ENCODE measurements at regions not wholly inside any gene's neighbourhood (a gene's known extent, or its start where the extent isn't known, plus 50 kb on each side); places are given as distances from the start of the nearest gene placed in this dataset.

DNA sequence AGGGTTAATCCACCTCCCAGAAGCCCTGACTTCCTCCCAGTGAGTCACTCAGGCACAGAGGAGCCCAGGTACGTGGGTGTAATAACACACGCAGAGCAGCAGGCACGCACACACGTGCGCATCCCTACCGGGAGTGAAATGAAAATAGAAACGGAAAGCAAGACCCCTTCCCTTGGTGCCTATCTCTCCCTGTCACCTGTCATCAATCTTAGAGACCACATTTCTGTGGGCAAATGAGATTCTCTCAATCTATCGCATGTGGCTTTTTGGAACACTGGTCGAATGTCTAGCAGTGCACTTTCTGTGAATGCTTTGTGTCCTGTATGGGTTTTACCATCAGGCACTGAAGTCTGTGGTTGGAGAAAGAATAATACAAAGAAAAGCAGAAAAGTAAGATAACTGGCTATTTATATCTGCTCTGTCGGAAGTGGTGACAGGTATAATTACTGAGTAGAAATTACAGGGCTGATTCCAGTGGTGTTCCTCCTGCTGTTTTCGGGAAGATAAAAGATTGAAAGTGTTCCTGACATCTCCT lies 137.7 kb upstream of the GRIA1 start:
- peak; percentile 13 for DNase-seq (ENCODE audit: low spot score)
- TF ChIP-seq, protein P1, sequence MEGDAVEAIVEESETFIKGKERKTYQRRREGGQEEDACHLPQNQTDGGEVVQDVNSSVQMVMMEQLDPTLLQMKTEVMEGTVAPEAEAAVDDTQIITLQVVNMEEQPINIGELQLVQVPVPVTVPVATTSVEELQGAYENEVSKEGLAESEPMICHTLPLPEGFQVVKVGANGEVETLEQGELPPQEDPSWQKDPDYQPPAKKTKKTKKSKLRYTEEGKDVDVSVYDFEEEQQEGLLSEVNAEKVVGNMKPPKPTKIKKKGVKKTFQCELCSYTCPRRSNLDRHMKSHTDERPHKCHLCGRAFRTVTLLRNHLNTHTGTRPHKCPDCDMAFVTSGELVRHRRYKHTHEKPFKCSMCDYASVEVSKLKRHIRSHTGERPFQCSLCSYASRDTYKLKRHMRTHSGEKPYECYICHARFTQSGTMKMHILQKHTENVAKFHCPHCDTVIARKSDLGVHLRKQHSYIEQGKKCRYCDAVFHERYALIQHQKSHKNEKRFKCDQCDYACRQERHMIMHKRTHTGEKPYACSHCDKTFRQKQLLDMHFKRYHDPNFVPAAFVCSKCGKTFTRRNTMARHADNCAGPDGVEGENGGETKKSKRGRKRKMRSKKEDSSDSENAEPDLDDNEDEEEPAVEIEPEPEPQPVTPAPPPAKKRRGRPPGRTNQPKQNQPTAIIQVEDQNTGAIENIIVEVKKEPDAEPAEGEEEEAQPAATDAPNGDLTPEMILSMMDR (IDR thresholded peaks at IDR 0.05; ENCODE audit: extremely low read depth, missing control alignments) = no peak

DNA sequence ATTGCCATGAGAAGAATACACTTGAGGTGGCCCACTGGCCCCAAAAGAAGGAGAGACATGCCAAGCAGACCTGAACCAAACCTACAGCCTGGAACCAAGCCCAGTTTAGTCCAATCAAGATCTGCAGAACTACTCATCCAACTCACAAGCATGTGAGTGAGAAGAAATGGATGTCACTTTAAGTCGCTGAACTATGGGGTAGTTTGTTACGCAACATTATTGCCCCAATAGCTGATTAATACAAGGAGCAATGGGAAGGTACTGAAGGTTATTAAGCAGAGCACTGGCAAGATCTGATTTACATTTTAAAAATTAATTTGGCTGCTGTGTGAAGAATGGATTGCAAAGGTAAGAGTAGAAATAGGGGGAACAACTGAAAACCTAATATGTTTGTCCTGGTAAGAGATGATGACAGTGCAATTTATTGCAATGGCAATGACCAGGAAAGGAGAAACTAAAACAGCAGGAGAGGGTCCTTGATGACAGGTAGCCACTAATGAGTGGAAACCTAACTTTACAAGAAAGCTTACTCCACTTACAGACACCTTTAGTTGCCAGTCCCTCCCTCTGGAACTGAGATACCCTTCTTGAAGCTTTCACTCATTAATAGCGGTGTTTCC lies 132.9 kb upstream of the GRIA1 start:
- DNase-seq (ENCODE audit: low spot score) = no peak
- TF ChIP-seq, protein P1 (IDR thresholded peaks at IDR 0.05; ENCODE audit: extremely low read depth, missing control alignments) = no peak

DNA sequence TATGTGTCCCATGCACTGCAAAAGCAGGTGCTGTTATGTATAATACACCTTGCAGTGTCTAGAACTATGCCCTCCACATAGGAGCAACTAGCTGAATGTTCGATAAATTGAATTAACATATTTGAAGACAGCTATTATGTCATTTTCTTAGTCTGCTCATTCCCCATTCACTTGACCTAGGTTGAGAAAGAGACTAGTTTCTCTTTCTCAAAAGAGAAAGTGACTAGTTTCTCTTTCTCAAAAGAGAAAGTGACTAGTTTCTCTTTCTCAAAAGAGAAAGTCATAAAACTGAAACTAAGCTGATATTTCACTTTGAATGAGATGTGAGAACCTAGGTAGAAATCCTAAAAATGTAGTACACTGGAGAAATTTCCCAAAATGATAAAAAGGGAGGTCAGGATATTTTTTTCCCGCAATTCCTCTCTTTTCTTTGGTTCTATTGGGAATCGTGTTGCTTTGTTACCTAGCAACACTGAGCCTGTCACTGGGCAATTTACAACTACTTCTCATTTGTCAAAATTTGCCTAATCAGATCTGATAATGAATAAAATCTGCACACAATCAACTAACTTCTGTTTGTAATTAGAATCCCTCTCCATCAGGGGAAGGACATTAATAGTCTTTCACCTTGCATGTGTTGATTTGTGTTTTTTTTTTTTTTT lies 132.0 kb upstream of the GRIA1 start:
- DNase-seq (ENCODE audit: low spot score) = peak; percentile 39
- TF ChIP-seq, protein P1 (IDR thresholded peaks at IDR 0.05; ENCODE audit: extremely low read depth, missing control alignments) = no peak

DNA sequence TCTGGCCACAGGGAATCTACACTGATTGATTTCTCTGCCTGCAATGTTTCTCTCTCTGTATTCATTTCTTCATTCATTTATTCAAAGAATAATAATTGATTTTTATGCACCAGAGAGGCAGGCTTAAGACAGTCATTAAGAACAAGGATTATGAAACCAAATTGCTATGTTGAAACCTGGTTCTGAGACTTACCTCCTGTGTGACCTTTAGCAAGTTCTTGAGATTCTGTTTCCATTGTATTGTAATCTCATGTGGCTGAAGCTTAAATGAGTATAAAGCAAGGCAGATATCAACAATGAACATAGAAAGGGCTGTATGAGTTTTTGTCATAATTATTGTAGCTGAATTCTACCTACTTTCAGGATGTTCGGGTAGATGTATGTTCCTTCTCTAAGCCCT lies 129.6 kb upstream of the GRIA1 start:
- DNase-seq (ENCODE audit: low spot score) = no peak
- TF ChIP-seq, protein P1 (IDR thresholded peaks at IDR 0.05; ENCODE audit: extremely low read depth, missing control alignments) = no peak

DNA sequence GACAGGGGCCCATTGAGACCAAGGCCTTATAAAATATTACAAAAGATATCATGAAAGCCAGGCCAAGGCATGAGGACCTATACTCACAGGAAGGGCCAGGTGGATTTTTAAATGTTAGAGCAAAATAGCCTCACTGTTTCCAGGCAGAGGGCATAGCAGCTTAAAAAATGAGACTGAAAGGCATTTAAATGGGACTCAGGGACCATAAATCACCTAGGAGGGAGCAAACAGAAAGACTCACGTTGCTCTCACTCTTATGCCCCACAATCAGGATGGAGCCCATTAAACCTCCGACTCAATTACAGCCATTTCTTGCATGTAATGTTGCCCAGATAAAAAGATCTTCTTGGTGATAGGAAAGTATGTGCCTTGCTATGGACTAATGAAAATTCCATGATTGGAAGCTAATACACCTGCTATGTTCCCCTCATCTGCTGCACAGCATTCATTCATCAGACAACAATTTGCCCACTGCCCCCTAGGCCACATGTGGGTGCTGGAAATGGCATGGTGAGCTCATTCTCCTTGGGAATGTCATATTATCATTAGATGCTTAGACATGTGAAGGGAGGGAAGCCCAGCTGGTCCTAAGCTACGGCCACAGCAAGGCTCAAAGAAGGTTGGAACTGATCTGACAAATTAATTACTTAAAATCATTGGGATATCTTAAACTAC lies 128.6 kb upstream of the GRIA1 start:
- DNase-seq (ENCODE audit: low spot score) = no peak
- TF ChIP-seq, protein P1 (IDR thresholded peaks at IDR 0.05; ENCODE audit: extremely low read depth, missing control alignments) = no peak

DNA sequence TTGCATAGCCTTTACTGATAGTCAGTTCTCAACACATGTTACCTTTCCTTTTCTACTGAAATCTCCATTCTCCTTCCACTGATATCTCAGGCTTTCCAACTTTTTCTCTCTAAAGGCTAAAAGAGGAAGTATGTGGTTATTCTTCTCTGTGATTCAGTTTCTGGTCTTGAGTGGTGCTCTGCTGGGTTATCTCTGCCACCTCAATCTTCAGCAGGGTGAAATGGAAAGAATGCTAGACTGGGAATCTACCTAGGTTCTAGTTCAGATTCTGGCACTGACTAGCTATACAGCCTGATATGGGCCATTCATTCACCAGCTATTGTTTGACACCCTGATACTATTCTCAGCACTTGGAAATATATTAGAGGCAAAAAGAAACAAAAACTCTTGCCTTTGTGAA lies 124.9 kb upstream of the GRIA1 start:
- TF ChIP-seq, protein P1 (IDR thresholded peaks at IDR 0.05; ENCODE audit: extremely low read depth, missing control alignments) = no peak
- DNase-seq (ENCODE audit: low spot score) = no peak

DNA sequence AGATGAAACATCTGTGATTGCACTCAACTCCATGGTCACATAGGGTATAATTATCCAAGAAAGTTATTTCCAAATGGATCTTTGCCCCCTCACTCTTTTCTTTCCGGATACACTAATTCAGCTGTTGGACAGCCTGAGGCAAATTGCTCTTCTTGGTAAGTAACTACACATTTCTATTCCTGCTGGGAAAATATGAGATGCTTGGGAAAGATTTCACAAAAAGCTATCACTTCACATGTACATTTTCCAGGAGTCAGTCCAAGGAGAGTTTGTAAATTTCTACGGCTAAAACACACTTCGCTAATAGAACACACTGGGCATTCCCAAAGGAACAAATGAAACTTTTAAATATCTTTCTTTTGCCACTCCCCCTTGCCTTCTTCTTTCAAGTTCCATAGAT lies 123.0 kb upstream of the GRIA1 start:
- no peak for DNase-seq (ENCODE audit: low spot score)
- TF ChIP-seq, protein P1 (IDR thresholded peaks at IDR 0.05; ENCODE audit: extremely low read depth, missing control alignments) = no peak

Data from GM20000 (cell line).